ENCODE measurements at regions not wholly inside any gene's neighbourhood (a gene's known extent, or its start where the extent isn't known, plus 50 kb on each side); places are given as distances from the start of the nearest gene placed in this dataset.

DNA sequence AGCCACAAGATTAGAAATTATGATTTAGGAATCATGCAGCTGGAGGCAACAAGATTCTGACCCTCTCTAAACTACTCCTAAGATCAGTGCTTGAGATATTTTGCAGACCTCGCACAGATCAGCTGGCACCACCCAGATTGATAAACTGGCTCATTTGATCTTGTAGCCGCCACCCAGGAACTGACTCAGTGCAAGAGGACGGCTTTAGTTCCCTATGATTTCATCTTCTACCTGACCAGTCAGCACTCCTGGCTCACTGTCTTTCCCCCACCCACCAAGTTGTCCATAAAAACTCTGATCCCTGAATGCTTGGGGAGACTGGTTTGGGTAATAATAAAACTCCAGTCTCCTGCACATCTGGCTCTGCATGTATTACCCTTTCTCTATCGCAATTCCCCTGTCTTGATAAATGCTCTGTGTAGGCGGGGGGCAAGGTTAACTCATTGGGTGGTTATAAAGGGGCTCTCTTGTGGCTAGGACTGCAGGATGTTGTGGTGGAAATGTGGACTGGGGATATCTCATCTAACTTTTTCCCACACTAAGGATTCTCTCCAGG, 96.1 kb downstream of the ARL6IP6 start:
- TF ChIP-seq POLR2A (IDR thresholded peaks at IDR 0.05) = no peak
- TF ChIP-seq, protein P1, sequence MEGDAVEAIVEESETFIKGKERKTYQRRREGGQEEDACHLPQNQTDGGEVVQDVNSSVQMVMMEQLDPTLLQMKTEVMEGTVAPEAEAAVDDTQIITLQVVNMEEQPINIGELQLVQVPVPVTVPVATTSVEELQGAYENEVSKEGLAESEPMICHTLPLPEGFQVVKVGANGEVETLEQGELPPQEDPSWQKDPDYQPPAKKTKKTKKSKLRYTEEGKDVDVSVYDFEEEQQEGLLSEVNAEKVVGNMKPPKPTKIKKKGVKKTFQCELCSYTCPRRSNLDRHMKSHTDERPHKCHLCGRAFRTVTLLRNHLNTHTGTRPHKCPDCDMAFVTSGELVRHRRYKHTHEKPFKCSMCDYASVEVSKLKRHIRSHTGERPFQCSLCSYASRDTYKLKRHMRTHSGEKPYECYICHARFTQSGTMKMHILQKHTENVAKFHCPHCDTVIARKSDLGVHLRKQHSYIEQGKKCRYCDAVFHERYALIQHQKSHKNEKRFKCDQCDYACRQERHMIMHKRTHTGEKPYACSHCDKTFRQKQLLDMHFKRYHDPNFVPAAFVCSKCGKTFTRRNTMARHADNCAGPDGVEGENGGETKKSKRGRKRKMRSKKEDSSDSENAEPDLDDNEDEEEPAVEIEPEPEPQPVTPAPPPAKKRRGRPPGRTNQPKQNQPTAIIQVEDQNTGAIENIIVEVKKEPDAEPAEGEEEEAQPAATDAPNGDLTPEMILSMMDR (IDR thresholded peaks at IDR 0.05) = no peak
- Histone ChIP-seq H3K4me1 (no peaks in the 10 kb centered on the region), H3K9me3 (no peaks in the 10 kb centered on the region), H3K27me3 (no peaks in the 10 kb centered on the region), H3K4me3 (no peak overlapping the region), H3K27ac (no peak overlapping the region), H3K36me3 (no peaks in the 10 kb centered on the region)
- no peak for DNase-seq

DNA sequence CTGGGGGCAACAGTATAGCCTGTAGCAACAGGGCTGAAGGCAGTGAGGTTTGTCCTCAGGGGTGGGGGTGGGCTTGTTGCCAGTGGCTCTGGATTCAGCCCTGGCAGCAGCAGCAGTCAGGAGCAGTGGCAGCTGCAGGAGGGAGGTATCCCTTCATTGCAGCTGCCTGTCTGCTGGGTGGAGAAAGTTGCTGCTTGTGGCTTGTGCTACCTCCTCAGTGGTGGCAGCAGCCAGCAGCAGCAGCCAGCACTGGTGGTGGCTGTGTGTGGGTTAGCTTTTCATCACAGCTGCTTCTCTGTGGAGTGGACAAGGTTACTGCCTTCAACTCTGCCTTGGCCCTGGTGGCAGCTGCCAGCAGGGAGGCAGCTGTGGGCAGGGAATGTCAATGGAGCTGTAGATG, 94.9 kb downstream of the ARL6IP6 start:
- no peak overlapping the region for H3K4me3 ChIP-seq
- H3K27me3 ChIP-seq = no peaks in the 10 kb centered on the region
- H3K9me3 ChIP-seq = no peaks in the 10 kb centered on the region
- H3K27ac ChIP-seq = no peak overlapping the region
- no peaks in the 10 kb centered on the region for H3K4me1 ChIP-seq
- no peak for TF ChIP-seq POLR2A (IDR thresholded peaks at IDR 0.05)
- TF ChIP-seq, protein P1 (IDR thresholded peaks at IDR 0.05) = no peak
- no peak for DNase-seq
- H3K36me3 ChIP-seq = no peaks in the 10 kb centered on the region

Small RNAs in the stretch of these regions (small RNA-seq; reads per million reads assigned to genes)
- gene AC009969.1 = 0 reads per million in 2 donors
- gene AC079150.2 = 0 reads per million in 2 donors

All from Peyer's patch (tissue), 4 donors.